H9 (cell line): ENCODE measurements at regions not wholly inside any gene's neighbourhood (a gene's known extent, or its start where the extent isn't known, plus 50 kb on each side); places are given as distances from the start of the nearest gene placed in this dataset.

Experiments used
- DNase-seq: peaks from one replicate; pipeline ENCODE4 v3.0.0-alpha.2; 2017
- H2AFZ ChIP-seq: one replicate; pipeline ENCODE4 v1.6.1; 2013; ENCODE audit warnings: mild to moderate bottlenecking, low read length, control low read depth, moderate library complexity
- H2AK5ac ChIP-seq: 2 replicates; pipeline ENCODE4 v1.6.1; 2013; ENCODE audit warnings: low read length, control low read depth, mixed read lengths; ENCODE audit not compliant: insufficient read length
- H2BK120ac ChIP-seq: one replicate; pipeline ENCODE4 v1.6.1; 2013; ENCODE audit warnings: low read depth, mild to moderate bottlenecking, low read length, control low read depth, inconsistent platforms; ENCODE audit not compliant: poor library complexity, severe bottlenecking
- H2BK12ac ChIP-seq: 2 replicates; pipeline ENCODE4 v1.6.1; 2013; ENCODE audit warnings: low read length, control low read depth, mixed read lengths, low read depth; ENCODE audit not compliant: insufficient read length
- H2BK15ac ChIP-seq: 2 replicates; pipeline ENCODE4 v1.6.1; 2013; ENCODE audit warnings: low read depth, low read length, control low read depth
- H2BK20ac ChIP-seq: one replicate; pipeline ENCODE4 v1.6.1; 2013; ENCODE audit warnings: low read depth, mild to moderate bottlenecking, low read length, control low read depth, inconsistent platforms; ENCODE audit not compliant: poor library complexity, severe bottlenecking
- H2BK5ac ChIP-seq: 2 replicates; pipeline ENCODE4 v1.6.1; 2013; ENCODE audit warnings: low read length, control low read depth, mixed read lengths; ENCODE audit not compliant: insufficient read length
- H3K14ac ChIP-seq: 2 replicates; pipeline ENCODE4 v1.6.1; 2013; ENCODE audit warnings: low read length, control low read depth; ENCODE audit not compliant: insufficient read depth
- H3K18ac ChIP-seq: 2 replicates; pipeline ENCODE4 v1.6.1; 2013; ENCODE audit warnings: low read depth, mild to moderate bottlenecking, mixed read lengths, low read length, control low read depth; ENCODE audit not compliant: insufficient read length
- H3K23ac ChIP-seq: 2 replicates; pipeline ENCODE4 v1.6.1; 2013; ENCODE audit warnings: low read length, control low read depth, mixed read lengths, low read depth; ENCODE audit not compliant: insufficient read length
- H3K23me2 ChIP-seq: 2 replicates; pipeline ENCODE4 v1.6.1; 2013; ENCODE audit warnings: low read depth, mild to moderate bottlenecking, mixed read lengths, low read length, control low read depth; ENCODE audit not compliant: insufficient read length, poor library complexity, severe bottlenecking
- H3K27ac ChIP-seq: 2 replicates; pipeline ENCODE4 v1.5.1; 2013; ENCODE audit warnings: low read length, control low read depth, mixed read lengths, low read depth; ENCODE audit not compliant: insufficient read length
- H3K27me3 ChIP-seq: 2 replicates; pipeline ENCODE4 v1.6.1; 2013; ENCODE audit warnings: low read length, control low read depth, inconsistent platforms; ENCODE audit not compliant: insufficient read depth
- H3K4ac ChIP-seq: 2 replicates; pipeline ENCODE4 v1.6.1; 2013; ENCODE audit warnings: low read depth, mild to moderate bottlenecking, control low read depth, inconsistent platforms, low read length, moderate library complexity
- H3K4me1 ChIP-seq: 2 replicates; pipeline ENCODE4 v1.6.1; 2013; ENCODE audit warnings: low read length, control low read depth, inconsistent platforms; ENCODE audit not compliant: insufficient read depth
- H3K4me2 ChIP-seq: 2 replicates; pipeline ENCODE4 v1.6.1; 2013; ENCODE audit warnings: low read length, control low read depth, mixed read lengths; ENCODE audit not compliant: insufficient read length, insufficient read depth
- H3K56ac ChIP-seq: 2 replicates; pipeline ENCODE4 v1.6.1; 2013; ENCODE audit warnings: low read depth, mild to moderate bottlenecking, mixed read lengths, low read length, control low read depth; ENCODE audit not compliant: insufficient read length
- H3K79me1 ChIP-seq: 2 replicates; pipeline ENCODE4 v1.6.1; 2013; ENCODE audit warnings: low read depth, mild to moderate bottlenecking, moderate library complexity, low read length, control low read depth, inconsistent platforms; ENCODE audit not compliant: insufficient read depth, poor library complexity, severe bottlenecking
- H3K79me2 ChIP-seq: 2 replicates; pipeline ENCODE4 v1.6.1; 2013; ENCODE audit warnings: low read length, control low read depth, inconsistent platforms; ENCODE audit not compliant: insufficient read depth
- H3K9ac ChIP-seq: 2 replicates; pipeline ENCODE4 v1.6.1; 2013; ENCODE audit warnings: low read length, control low read depth, mixed read lengths; ENCODE audit not compliant: insufficient read length; ENCODE audit errors: extremely low read depth
- H3K9me3 ChIP-seq: one replicate; pipeline ENCODE4 v1.6.1; 2013; ENCODE audit warnings: low read depth, low read length, inconsistent platforms; ENCODE audit not compliant: control insufficient read depth
- H3T11ph ChIP-seq: one replicate; pipeline ENCODE4 v1.6.1; 2013; ENCODE audit warnings: mild to moderate bottlenecking, low read length, control low read depth, inconsistent platforms
- H4K20me1 ChIP-seq: one replicate; pipeline ENCODE4 v1.6.1; 2013; ENCODE audit not compliant: control insufficient read depth, insufficient read length, insufficient read depth
- H4K5ac ChIP-seq: 2 replicates; pipeline ENCODE4 v1.6.1; 2013; ENCODE audit warnings: low read depth, mild to moderate bottlenecking, mixed read lengths, low read length, control low read depth; ENCODE audit not compliant: insufficient read length
- H4K8ac ChIP-seq: replicated peaks from 2 replicates; pipeline ENCODE4 v1.6.1; 2013; ENCODE audit warnings: low read length, control low read depth, mixed read lengths, low read depth; ENCODE audit not compliant: insufficient read length
- H4K91ac ChIP-seq: 2 replicates; pipeline ENCODE4 v1.6.1; 2013; ENCODE audit warnings: low read depth, mild to moderate bottlenecking, moderate library complexity, mixed read lengths, low read length, control low read depth; ENCODE audit not compliant: insufficient read length
- H3K27ac Mint-ChIP-seq, 3 experiments: 2 replicates in 2 of 3; 3 replicates in 1 of 3; pipeline ENCODE4 v1.8.0; 2020 to 2021; ENCODE audit warnings: mixed read lengths in 3 of 3, mild to moderate bottlenecking in 1 of 3, moderate library complexity in 1 of 3
- H3K27me3 Mint-ChIP-seq: 2 replicates; pipeline ENCODE4 v1.8.0; 2021; ENCODE audit warnings: low read depth, mild to moderate bottlenecking, moderate library complexity, mixed read lengths
- H3K36me3 Mint-ChIP-seq, 3 experiments: 2 replicates in 2 of 3; 3 replicates in 1 of 3; pipeline ENCODE4 v1.8.0; 2020 to 2021; ENCODE audit warnings: low read depth in 3 of 3, mixed read lengths in 3 of 3; ENCODE audit not compliant: insufficient read depth in 1 of 3
- H3K4me1 Mint-ChIP-seq, 2 experiments: 2 replicates each; pipeline ENCODE4 v1.8.0; 2020; ENCODE audit warnings: mixed read lengths in 2 of 2
- H3K4me3 Mint-ChIP-seq, 2 experiments: 2 replicates in 1 of 2; 3 replicates in 1 of 2; pipeline ENCODE4 v1.8.0; 2020 to 2021; ENCODE audit warnings: mild to moderate bottlenecking in 2 of 2, mixed read lengths in 2 of 2, moderate library complexity in 1 of 2
- H3K9me3 Mint-ChIP-seq, 2 experiments: 2 replicates in 1 of 2; 3 replicates in 1 of 2; pipeline ENCODE4 v1.8.0; 2020; ENCODE audit warnings: mild to moderate bottlenecking in 2 of 2, mixed read lengths in 2 of 2, moderate library complexity in 1 of 2
- WGBS: extraction: QIAGEN DNeasy Blood & Tissue Kit; methylation state at CpG from one replicate; pipeline ENCODE4 v1.1.7; 2013; ENCODE audit warnings: missing lambda C conversion rate, low lambda C conversion rate, mixed read lengths; ENCODE audit not compliant: insufficient read length; ENCODE audit errors: extremely low coverage; 5-methylcytosine and 5-hydroxymethylcytosine counted together
- TF ChIP-seq, protein P1 (sequence below): fragments of 200-600 bp; sonication (generic); conservative IDR thresholded peaks from 3 replicates; pipeline ENCODE4 v1.8.0; 2021; ENCODE audit warnings: antibody characterized with exemption, mild to moderate bottlenecking

DNA sequence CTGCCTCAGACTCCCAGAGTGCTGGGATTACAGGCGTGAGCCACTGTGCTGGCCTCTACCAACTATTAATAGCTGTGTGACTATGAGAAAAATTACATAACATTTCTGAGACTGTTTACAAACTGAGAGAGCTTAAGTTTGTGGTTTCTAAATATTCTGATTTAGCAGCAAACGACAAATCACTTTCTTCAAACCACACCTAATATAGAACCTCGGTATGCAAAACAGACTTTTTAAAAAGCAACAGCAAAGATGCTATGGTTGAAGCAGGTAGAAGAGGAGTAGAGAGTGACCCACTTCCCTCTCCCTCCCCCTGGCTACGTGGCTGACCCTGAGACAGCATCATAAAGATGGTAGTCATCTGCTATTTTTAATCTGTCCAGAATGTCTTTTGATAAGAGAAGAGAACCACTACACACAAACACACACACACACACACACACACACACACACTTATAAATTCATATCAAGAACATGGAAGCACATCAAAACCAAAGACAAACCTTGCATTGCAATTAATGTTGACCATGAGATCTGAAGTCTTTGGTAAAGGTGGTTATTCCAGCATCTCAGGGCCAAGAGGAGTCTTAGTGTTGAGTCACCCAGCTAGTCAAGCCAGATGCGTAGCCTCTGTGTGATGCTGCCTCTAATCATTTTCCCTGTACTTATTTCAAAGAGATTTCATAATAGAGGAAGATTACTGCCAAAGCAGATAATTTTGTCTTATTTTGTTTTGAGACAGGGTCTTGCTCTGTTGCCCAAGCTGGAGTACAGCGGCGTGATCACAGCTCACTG, 58.1 kb upstream of the TMEM215 start:
- no CpG with 5 or more reads among the region's 7 CpGs for WGBS

More for the DNA sequence above, 58.1 kb upstream of the TMEM215 start:
- no peak overlapping the region for H2BK120ac ChIP-seq
- no peak overlapping the region for H3K23ac ChIP-seq
- no peak overlapping the region for H3T11ph ChIP-seq
- Mint-ChIP-seq H3K9me3 (peaks cover 17 to 74% of the 10 kb centered on the region in 2 experiments), H3K4me3 (no peak overlapping the region), H3K36me3 (peaks cover 8 to 9% (median 8%) of the 10 kb centered on the region in 3 experiments; a peak in 6 of 7 replicates), H3K27me3 (peaks cover 3% of the 10 kb centered on the region; the same call in 1 of the 2 replicates), H3K27ac (no peak overlapping the region), H3K4me1 (no peaks in the 10 kb centered on the region)
- no peak overlapping the region for H3K9ac ChIP-seq
- no peak overlapping the region for H2AK5ac ChIP-seq
- H3K4me1 ChIP-seq: no peaks in the 10 kb centered on the region
- H3K9me3 ChIP-seq: peaks cover 7% of the 10 kb centered on the region
- no peak overlapping the region for H2BK5ac ChIP-seq
- H4K20me1 ChIP-seq: no peaks in the 10 kb centered on the region
- no peak overlapping the region for H3K27ac ChIP-seq
- no peaks in the 10 kb centered on the region for H3K27me3 ChIP-seq
- DNase-seq: no peak
- H3K56ac ChIP-seq: no peak overlapping the region
- H3K4me2 ChIP-seq: no peak overlapping the region
- H4K91ac ChIP-seq: no peak overlapping the region
- H2AFZ ChIP-seq: no peak overlapping the region
- no peaks in the 10 kb centered on the region for H3K79me2 ChIP-seq
- TF ChIP-seq, protein P1, sequence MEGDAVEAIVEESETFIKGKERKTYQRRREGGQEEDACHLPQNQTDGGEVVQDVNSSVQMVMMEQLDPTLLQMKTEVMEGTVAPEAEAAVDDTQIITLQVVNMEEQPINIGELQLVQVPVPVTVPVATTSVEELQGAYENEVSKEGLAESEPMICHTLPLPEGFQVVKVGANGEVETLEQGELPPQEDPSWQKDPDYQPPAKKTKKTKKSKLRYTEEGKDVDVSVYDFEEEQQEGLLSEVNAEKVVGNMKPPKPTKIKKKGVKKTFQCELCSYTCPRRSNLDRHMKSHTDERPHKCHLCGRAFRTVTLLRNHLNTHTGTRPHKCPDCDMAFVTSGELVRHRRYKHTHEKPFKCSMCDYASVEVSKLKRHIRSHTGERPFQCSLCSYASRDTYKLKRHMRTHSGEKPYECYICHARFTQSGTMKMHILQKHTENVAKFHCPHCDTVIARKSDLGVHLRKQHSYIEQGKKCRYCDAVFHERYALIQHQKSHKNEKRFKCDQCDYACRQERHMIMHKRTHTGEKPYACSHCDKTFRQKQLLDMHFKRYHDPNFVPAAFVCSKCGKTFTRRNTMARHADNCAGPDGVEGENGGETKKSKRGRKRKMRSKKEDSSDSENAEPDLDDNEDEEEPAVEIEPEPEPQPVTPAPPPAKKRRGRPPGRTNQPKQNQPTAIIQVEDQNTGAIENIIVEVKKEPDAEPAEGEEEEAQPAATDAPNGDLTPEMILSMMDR: no peak
- no peaks in the 10 kb centered on the region for H3K79me1 ChIP-seq
- no peaks in the 10 kb centered on the region for H3K23me2 ChIP-seq
- no peak overlapping the region for H3K4ac ChIP-seq
- no peak overlapping the region for H2BK15ac ChIP-seq
- H2BK20ac ChIP-seq: no peak overlapping the region
- no peak overlapping the region for H4K5ac ChIP-seq
- H4K8ac ChIP-seq: no peak overlapping the region
- H2BK12ac ChIP-seq: no peak overlapping the region
- H3K18ac ChIP-seq: no peak overlapping the region
- no peak overlapping the region for H3K14ac ChIP-seq
